ENCODE measurements at regions not wholly inside any gene's neighbourhood (a gene's known extent, or its start where the extent isn't known, plus 50 kb on each side); places are given as distances from the start of the nearest gene placed in this dataset.
"Not testable (repeated sequence)": the region's sequence is repeated elsewhere in the genome, so short reads cannot be mapped to it uniquely, and the experiment has no call there.

DNA sequence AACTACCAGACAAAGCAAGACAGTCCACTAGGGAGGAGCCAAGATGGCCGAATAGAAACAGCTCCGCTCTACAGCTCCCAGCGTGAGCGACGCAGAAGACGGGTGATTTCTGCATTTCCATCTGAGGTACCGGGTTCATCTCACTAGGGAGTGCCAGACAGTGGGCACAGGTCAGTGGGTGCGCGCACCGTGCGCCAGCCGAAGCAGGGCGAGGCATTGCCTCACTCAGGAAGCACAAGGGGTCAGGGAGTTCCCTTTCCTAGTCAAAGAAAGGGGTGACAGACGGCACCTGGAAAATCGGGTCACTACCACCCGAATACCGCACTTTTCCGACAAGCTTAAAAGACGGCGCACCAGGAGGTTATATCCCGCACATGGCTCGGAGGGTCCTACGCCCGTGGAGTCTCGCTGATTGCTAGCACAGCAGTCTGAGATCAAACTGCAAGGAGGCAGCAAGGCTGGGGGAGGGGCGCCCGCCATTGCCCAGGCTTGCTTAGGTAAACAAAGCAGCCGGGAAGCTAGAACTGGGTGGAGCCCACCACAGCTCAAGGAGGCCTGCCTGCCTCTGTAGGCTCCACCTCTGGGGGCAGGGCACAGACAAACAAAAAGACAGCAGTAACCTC lies 90.6 kb upstream of the CAV2 start:
- H3K79me2 ChIP-seq (ENCODE audit: control insufficient read depth, insufficient read depth, low read length); H3K9me1 ChIP-seq (ENCODE audit: control insufficient read depth, insufficient read depth, low read length); H3K27me3 ChIP-seq (ENCODE audit: control insufficient read depth in 2 of 2, insufficient read depth in 2 of 2, low read length in 2 of 2); H3K9ac ChIP-seq (ENCODE audit: insufficient read depth in 1 of 2, low read depth in 2 of 2, low read length in 2 of 2); ATAC-seq; intact Hi-C loops (cut with micrococcal nuclease); H3K4me1 ChIP-seq (replicated peaks in 1 of 2; ENCODE audit: control insufficient read depth in 2 of 2, insufficient read depth in 2 of 2, low read length in 2 of 2); H3K4me2 ChIP-seq (ENCODE audit: insufficient read depth, low read length); CTCF ChIA-PET (ENCODE audit: low intra/inter-chr PET ratio); H3K4me3 ChIP-seq; H3K27ac ChIP-seq (ENCODE audit: extremely low read depth, low read depth, low read length); in situ Hi-C loops (cut with MboI); H3K9me3 ChIP-seq (replicated peaks; ENCODE audit: control insufficient read depth, insufficient read depth, low read depth, low read length); DNase-seq (ENCODE audit: extremely low read depth in 1 of 4, low spot score in 3 of 4); H4K20me1 ChIP-seq (replicated peaks; ENCODE audit: control insufficient read depth, insufficient read depth, low read length); H3K36me3 ChIP-seq (ENCODE audit: control insufficient read depth, insufficient read depth, low read length); BruUV-seq (replicated peaks); FAIRE-seq: not testable (repeated sequence)
- H2AFZ ChIP-seq (ENCODE audit: low read depth, low read length), result peak overlapping the region; percentile 93
- 61% methylated on average over 18 of the region's 28 CpGs for WGBS (ENCODE audit: insufficient coverage, low coverage, missing lambda C conversion rate)
- POLR2A ChIA-PET, result interaction anchor here (0.5 kb wide), 1 partner anchor 31 kb away, joined by 3 read pairs; no protein-coding TSS in a partner anchor
- TF ChIP-seq YY1 (IDR thresholded peaks at IDR 0.05; ENCODE audit: borderline replicate concordance in 1 of 3, control insufficient read depth in 1 of 3, extremely low read depth in 1 of 3, insufficient read depth in 3 of 3, insufficient read length in 1 of 3, insufficient replicate concordance in 2 of 3, low read depth in 1 of 3, low read length in 2 of 3) (peak in 1 of 3 experiments; percentile 31), FOXA3 (CRISPR knock-in tag; conservative IDR thresholded peaks at IDR 0.05 in 1 of 2, IDR thresholded peaks at IDR 0.05 in 1 of 2) (peak; percentile 58 to 85; a peak in 3 of 4 replicates), SMAD4 (CRISPR knock-in tag; conservative IDR thresholded peaks at IDR 0.05) (0 out of 2 replicates have a peak, but pooled peaks have one; percentile 32), ZBTB33 (CRISPR knock-in tag; IDR thresholded peaks at IDR 0.05) (0 out of 2 replicates have a peak, but pooled peaks have one; percentile 36)
- TF ChIP-seq, protein P1, sequence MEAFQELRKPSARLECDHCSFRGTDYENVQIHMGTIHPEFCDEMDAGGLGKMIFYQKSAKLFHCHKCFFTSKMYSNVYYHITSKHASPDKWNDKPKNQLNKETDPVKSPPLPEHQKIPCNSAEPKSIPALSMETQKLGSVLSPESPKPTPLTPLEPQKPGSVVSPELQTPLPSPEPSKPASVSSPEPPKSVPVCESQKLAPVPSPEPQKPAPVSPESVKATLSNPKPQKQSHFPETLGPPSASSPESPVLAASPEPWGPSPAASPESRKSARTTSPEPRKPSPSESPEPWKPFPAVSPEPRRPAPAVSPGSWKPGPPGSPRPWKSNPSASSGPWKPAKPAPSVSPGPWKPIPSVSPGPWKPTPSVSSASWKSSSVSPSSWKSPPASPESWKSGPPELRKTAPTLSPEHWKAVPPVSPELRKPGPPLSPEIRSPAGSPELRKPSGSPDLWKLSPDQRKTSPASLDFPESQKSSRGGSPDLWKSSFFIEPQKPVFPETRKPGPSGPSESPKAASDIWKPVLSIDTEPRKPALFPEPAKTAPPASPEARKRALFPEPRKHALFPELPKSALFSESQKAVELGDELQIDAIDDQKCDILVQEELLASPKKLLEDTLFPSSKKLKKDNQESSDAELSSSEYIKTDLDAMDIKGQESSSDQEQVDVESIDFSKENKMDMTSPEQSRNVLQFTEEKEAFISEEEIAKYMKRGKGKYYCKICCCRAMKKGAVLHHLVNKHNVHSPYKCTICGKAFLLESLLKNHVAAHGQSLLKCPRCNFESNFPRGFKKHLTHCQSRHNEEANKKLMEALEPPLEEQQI (IDR thresholded peaks at IDR 0.05), result 0 out of 2 replicates have a peak, but pooled peaks have one; percentile 46

Data from K562 (cell line).